ENCODE measurements at regions not wholly inside any gene's neighbourhood (a gene's known extent, or its start where the extent isn't known, plus 50 kb on each side); places are given as distances from the start of the nearest gene placed in this dataset.

- H3K79me2 ChIP-seq (ENCODE audit: insufficient read depth, low read length) = peaks cover 49% of the 10 kb centered on the region
- no peak overlapping the region for H3K27ac ChIP-seq (ENCODE audit: low read length)
- H3K36me3 ChIP-seq (ENCODE audit: insufficient read depth, low read length) = no peaks in the 10 kb centered on the region
- no peak overlapping the region for H3K4me2 ChIP-seq (ENCODE audit: insufficient read depth, low read length)
- TF ChIP-seq CTCF (IDR thresholded peaks at IDR 0.05; ENCODE audit: borderline replicate concordance, extremely low read depth, low read length, poor library complexity, severe bottlenecking) = no peak
- no peak for TF ChIP-seq EZH2 (IDR thresholded peaks at IDR 0.05; ENCODE audit: borderline replicate concordance, low read depth, low read length, severe bottlenecking)
- H3K4me1 ChIP-seq (ENCODE audit: insufficient read depth, low read length) = peaks cover 22% of the 10 kb centered on the region
- H3K9me3 ChIP-seq (ENCODE audit: insufficient read depth, low read length, severe bottlenecking) = no peaks in the 10 kb centered on the region
- no peak for ATAC-seq (ENCODE audit: insufficient read depth, low read depth)
- no peak for DNase-seq
- H3K27me3 ChIP-seq (ENCODE audit: insufficient read depth, low read length, poor library complexity) = no peaks in the 10 kb centered on the region
- no peak overlapping the region for H3K4me3 ChIP-seq (ENCODE audit: low read depth in 1 of 2, low read length in 2 of 2)
- no peak overlapping the region for H3K9ac ChIP-seq (ENCODE audit: low read depth, low read length)
- no peak overlapping the region for H2AFZ ChIP-seq (ENCODE audit: low read depth, low read length)
- H4K20me1 ChIP-seq (ENCODE audit: insufficient read depth, low read length) = peaks cover 6% of the 10 kb centered on the region; the same call in 1 of the 2 replicates
Measured at GRCh38 chr3:56894881-56895431, 93.2 kb upstream of the ARHGEF3 start.

- ATAC-seq (ENCODE audit: insufficient read depth, low read depth) (peak; percentile 68), DNase-seq (peak; percentile 34)
- no peak overlapping the region for H3K4me3 ChIP-seq (ENCODE audit: low read depth in 1 of 2, low read length in 2 of 2)
- H3K27me3 ChIP-seq (ENCODE audit: insufficient read depth, low read length, poor library complexity) = no peaks in the 10 kb centered on the region
- H4K20me1 ChIP-seq (ENCODE audit: insufficient read depth, low read length) = peaks cover 6% of the 10 kb centered on the region; the same call in 1 of the 2 replicates
- H2AFZ ChIP-seq (ENCODE audit: low read depth, low read length) = no peak overlapping the region
- H3K36me3 ChIP-seq (ENCODE audit: insufficient read depth, low read length) = peaks cover 3% of the 10 kb centered on the region; the same call in 1 of the 2 replicates
- no peaks in the 10 kb centered on the region for H3K9me3 ChIP-seq (ENCODE audit: insufficient read depth, low read length, severe bottlenecking)
- no peak for TF ChIP-seq EZH2 (IDR thresholded peaks at IDR 0.05; ENCODE audit: borderline replicate concordance, low read depth, low read length, severe bottlenecking)
- H3K4me1 ChIP-seq (ENCODE audit: insufficient read depth, low read length) = peaks cover 40% of the 10 kb centered on the region
- H3K27ac ChIP-seq (ENCODE audit: low read length) = 0 out of 2 replicates have a peak overlapping the region, but pooled peaks have one; percentile 36
- no peak overlapping the region for H3K9ac ChIP-seq (ENCODE audit: low read depth, low read length)
- peaks cover 52% of the 10 kb centered on the region for H3K79me2 ChIP-seq (ENCODE audit: insufficient read depth, low read length)
- peak overlapping the region; percentile 21; the same call in 1 of the 2 replicates for H3K4me2 ChIP-seq (ENCODE audit: insufficient read depth, low read length)
Measured at GRCh38 chr3:56890448-56891091, 88.8 kb upstream of the ARHGEF3 start.

GRCh38 chr3:56889131-56889530, 87.4 kb upstream of the ARHGEF3 start:
- peaks cover 65% of the 10 kb centered on the region for H3K79me2 ChIP-seq (ENCODE audit: insufficient read depth, low read length)
- no peaks in the 10 kb centered on the region for H3K27me3 ChIP-seq (ENCODE audit: insufficient read depth, low read length, poor library complexity)
- H2AFZ ChIP-seq (ENCODE audit: low read depth, low read length) = no peak overlapping the region
- H3K36me3 ChIP-seq (ENCODE audit: insufficient read depth, low read length) = peaks cover 3% of the 10 kb centered on the region; the same call in 1 of the 2 replicates
- DNase-seq (no peak), ATAC-seq (ENCODE audit: insufficient read depth, low read depth) (no peak)
- H3K9me3 ChIP-seq (ENCODE audit: insufficient read depth, low read length, severe bottlenecking) = no peaks in the 10 kb centered on the region
- peaks cover 6% of the 10 kb centered on the region; the same call in 1 of the 2 replicates for H4K20me1 ChIP-seq (ENCODE audit: insufficient read depth, low read length)
- H3K9ac ChIP-seq (ENCODE audit: low read depth, low read length) = no peak overlapping the region
- no peak overlapping the region for H3K4me2 ChIP-seq (ENCODE audit: insufficient read depth, low read length)
- no peak overlapping the region for H3K27ac ChIP-seq (ENCODE audit: low read length)
- no peak for TF ChIP-seq EZH2 (IDR thresholded peaks at IDR 0.05; ENCODE audit: borderline replicate concordance, low read depth, low read length, severe bottlenecking)
- TF ChIP-seq CTCF (IDR thresholded peaks at IDR 0.05; ENCODE audit: borderline replicate concordance, extremely low read depth, low read length, poor library complexity, severe bottlenecking) = no peak
- H3K4me3 ChIP-seq (ENCODE audit: low read depth in 1 of 2, low read length in 2 of 2) = no peak overlapping the region
- H3K4me1 ChIP-seq (ENCODE audit: insufficient read depth, low read length) = peaks cover 37% of the 10 kb centered on the region

- Histone ChIP-seq H3K27ac (ENCODE audit: low read length) (peak overlapping the region; percentile 64), H3K9ac (ENCODE audit: low read depth, low read length) (no peak overlapping the region), H4K20me1 (ENCODE audit: insufficient read depth, low read length) (peaks cover 6% of the 10 kb centered on the region; the same call in 1 of the 2 replicates), H3K9me3 (ENCODE audit: insufficient read depth, low read length, severe bottlenecking) (no peaks in the 10 kb centered on the region), H3K4me1 (ENCODE audit: insufficient read depth, low read length) (peaks cover 37% of the 10 kb centered on the region), H3K27me3 (ENCODE audit: insufficient read depth, low read length, poor library complexity) (no peaks in the 10 kb centered on the region), H3K4me2 (ENCODE audit: insufficient read depth, low read length) (0 out of 2 replicates have a peak overlapping the region, but pooled peaks have one; percentile 17), H3K4me3 (ENCODE audit: low read depth in 1 of 2, low read length in 2 of 2) (no peak overlapping the region), H3K36me3 (ENCODE audit: insufficient read depth, low read length) (peaks cover 3% of the 10 kb centered on the region; the same call in 1 of the 2 replicates), H3K79me2 (ENCODE audit: insufficient read depth, low read length) (peaks cover 54% of the 10 kb centered on the region), H2AFZ (ENCODE audit: low read depth, low read length) (no peak overlapping the region)
- DNase-seq (peak; percentile 23), ATAC-seq (ENCODE audit: insufficient read depth, low read depth) (peak; percentile 56)
- TF ChIP-seq EZH2 (IDR thresholded peaks at IDR 0.05; ENCODE audit: borderline replicate concordance, low read depth, low read length, severe bottlenecking) (no peak), CTCF (IDR thresholded peaks at IDR 0.05; ENCODE audit: borderline replicate concordance, extremely low read depth, low read length, poor library complexity, severe bottlenecking) (no peak)
Measured at GRCh38 chr3:56887402-56888025, 85.8 kb upstream of the ARHGEF3 start.
